ENCODE measurements at regions not wholly inside any gene's neighbourhood (a gene's known extent, or its start where the extent isn't known, plus 50 kb on each side); places are given as distances from the start of the nearest gene placed in this dataset.

GRCh38 chrX:51798701-51799100, 55.5 kb downstream of the GSPT2 start:
- no peak for DNase-seq

- DNase-seq: peak; percentile 71
Measured at GRCh38 chrX:51802917-51803688, 59.9 kb downstream of the GSPT2 start.

GRCh38 chrX:51803833-51804232, 60.6 kb downstream of the GSPT2 start:
- DNase-seq: no peak

GRCh38 chrX:51804741-51805140, 61.5 kb downstream of the GSPT2 start:
- no peak for DNase-seq

- DNase-seq: no peak
Measured at GRCh38 chrX:51813886-51814460, 70.7 kb downstream of the GSPT2 start.

- no peak for DNase-seq
Measured at GRCh38 chrX:51824061-51824460, 69.4 kb upstream of the MAGED1 start.

GRCh38 chrX:51825436-51825835, 68.0 kb upstream of the MAGED1 start:
- DNase-seq: no peak

- DNase-seq: no peak
Measured at GRCh38 chrX:51834076-51834475, 59.3 kb upstream of the MAGED1 start.

GRCh38 chrX:51836823-51837222, 56.6 kb upstream of the MAGED1 start:
- DNase-seq: no peak

- no peak for DNase-seq
Measured at GRCh38 chrX:51837451-51837850, 56.0 kb upstream of the MAGED1 start.

- no peak for DNase-seq
Measured at GRCh38 chrX:51837921-51838320, 55.5 kb upstream of the MAGED1 start.

Data from CD4-positive, alpha-beta T cell treated with Interferon gamma for 1 hour (primary cell).